ENCODE measurements at regions not wholly inside any gene's neighbourhood (a gene's known extent, or its start where the extent isn't known, plus 50 kb on each side); places are given as distances from the start of the nearest gene placed in this dataset.

- DNase-seq = no peak
Measured at GRCh38 chr15:58235961-58236360, 97.8 kb downstream of the AQP9 start.

GRCh38 chr15:58240191-58240932, 102.2 kb downstream of the AQP9 start:
- no peak for DNase-seq

- DNase-seq = no peak
Measured at GRCh38 chr15:58241872-58242271, 103.7 kb downstream of the AQP9 start.

- no peak for DNase-seq
Measured at GRCh38 chr15:58243070-58243469, 104.9 kb downstream of the AQP9 start.

GRCh38 chr15:58244536-58244935, 106.4 kb downstream of the AQP9 start:
- DNase-seq = no peak

- no peak for DNase-seq
Measured at GRCh38 chr15:58246041-58246440, 107.9 kb downstream of the AQP9 start.

- DNase-seq = no peak
Measured at GRCh38 chr15:58247855-58248842, 110.0 kb downstream of the AQP9 start.

- no peak for DNase-seq
Measured at GRCh38 chr15:58249646-58250312, 111.6 kb downstream of the AQP9 start.

- DNase-seq = no peak
Measured at GRCh38 chr15:58252586-58253323, 114.6 kb downstream of the AQP9 start.

GRCh38 chr15:58257776-58258325, 119.7 kb downstream of the AQP9 start:
- no peak for DNase-seq

GRCh38 chr15:58258501-58259292, 120.5 kb downstream of the AQP9 start:
- DNase-seq = no peak

GRCh38 chr15:58260205-58260724, 122.1 kb downstream of the AQP9 start:
- DNase-seq = no peak

- no peak for DNase-seq
Measured at GRCh38 chr15:58260725-58261267, 122.6 kb downstream of the AQP9 start.

- no peak for DNase-seq
Measured at GRCh38 chr15:58261368-58261767, 123.2 kb downstream of the AQP9 start.

- DNase-seq = no peak
Measured at GRCh38 chr15:58264053-58264971, 126.1 kb downstream of the AQP9 start.

- DNase-seq = no peak
Measured at GRCh38 chr15:58267051-58267450, 128.9 kb downstream of the AQP9 start.

- DNase-seq = no peak
Measured at GRCh38 chr15:58268746-58269267, 130.6 kb downstream of the AQP9 start.

GRCh38 chr15:58269455-58270414, 131.6 kb downstream of the AQP9 start:
- no peak for DNase-seq
